ENCODE measurements at regions not wholly inside any gene's neighbourhood (a gene's known extent, or its start where the extent isn't known, plus 50 kb on each side); places are given as distances from the start of the nearest gene placed in this dataset.

GRCh38 chr1:196102826-196103225 is 505.4 kb downstream of the KCNT2 start:
- Histone ChIP-seq H3K4me2 (no peak overlapping the region), H3K9me2 (replicated peaks; ENCODE audit: insufficient read depth) (no peaks in the 10 kb centered on the region), H3K27me3 (no peaks in the 10 kb centered on the region), H3K27ac (no peak overlapping the region), H3K4me1 (ENCODE audit: insufficient read depth) (no peaks in the 10 kb centered on the region), H3K36me3 (replicated peaks; ENCODE audit: insufficient read depth, low read depth) (no peaks in the 10 kb centered on the region), H3K9me3 (ENCODE audit: low read depth) (no peaks in the 10 kb centered on the region), H3K4me3 (no peak overlapping the region), H2AFZ (no peak overlapping the region), H4K20me1 (ENCODE audit: insufficient read depth, poor library complexity, severe bottlenecking) (no peaks in the 10 kb centered on the region), H3K79me2 (no peaks in the 10 kb centered on the region)
- DNase-seq (ENCODE audit: low spot score) = no peak
- WGBS (ENCODE audit: low lambda C conversion rate, missing lambda C conversion rate) = 93% methylated on average over 1 of the region's 1 CpG
- TF ChIP-seq EZH2phosphoT487 (IDR thresholded peaks at IDR 0.05; ENCODE audit: low read depth, severe bottlenecking, unreplicated experiment) = no peak
- no peak for TF ChIP-seq EZH2 (IDR thresholded peaks at IDR 0.05; ENCODE audit: borderline replicate concordance)
- TF ChIP-seq, protein P1, sequence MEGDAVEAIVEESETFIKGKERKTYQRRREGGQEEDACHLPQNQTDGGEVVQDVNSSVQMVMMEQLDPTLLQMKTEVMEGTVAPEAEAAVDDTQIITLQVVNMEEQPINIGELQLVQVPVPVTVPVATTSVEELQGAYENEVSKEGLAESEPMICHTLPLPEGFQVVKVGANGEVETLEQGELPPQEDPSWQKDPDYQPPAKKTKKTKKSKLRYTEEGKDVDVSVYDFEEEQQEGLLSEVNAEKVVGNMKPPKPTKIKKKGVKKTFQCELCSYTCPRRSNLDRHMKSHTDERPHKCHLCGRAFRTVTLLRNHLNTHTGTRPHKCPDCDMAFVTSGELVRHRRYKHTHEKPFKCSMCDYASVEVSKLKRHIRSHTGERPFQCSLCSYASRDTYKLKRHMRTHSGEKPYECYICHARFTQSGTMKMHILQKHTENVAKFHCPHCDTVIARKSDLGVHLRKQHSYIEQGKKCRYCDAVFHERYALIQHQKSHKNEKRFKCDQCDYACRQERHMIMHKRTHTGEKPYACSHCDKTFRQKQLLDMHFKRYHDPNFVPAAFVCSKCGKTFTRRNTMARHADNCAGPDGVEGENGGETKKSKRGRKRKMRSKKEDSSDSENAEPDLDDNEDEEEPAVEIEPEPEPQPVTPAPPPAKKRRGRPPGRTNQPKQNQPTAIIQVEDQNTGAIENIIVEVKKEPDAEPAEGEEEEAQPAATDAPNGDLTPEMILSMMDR (IDR thresholded peaks at IDR 0.05; ENCODE audit: poor library complexity) = no peak

DNA sequence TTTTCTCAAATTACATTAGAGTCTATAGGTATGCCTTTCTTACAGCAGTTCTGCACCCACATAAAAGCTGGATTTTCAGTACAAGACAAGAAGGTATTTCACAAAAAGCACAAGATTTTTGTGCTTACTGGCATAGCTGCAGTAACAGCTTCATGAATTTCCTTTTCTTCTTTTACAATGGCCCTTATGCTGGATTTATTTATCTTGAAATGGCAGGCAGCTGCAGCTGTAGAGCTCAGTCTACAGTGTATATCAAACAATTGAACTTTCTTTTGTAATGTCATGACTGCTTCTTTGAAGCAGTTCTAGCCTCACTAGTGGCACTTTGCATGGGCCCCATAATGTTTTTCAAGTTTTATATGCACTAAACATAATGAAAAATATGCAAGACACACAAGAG is 510.2 kb downstream of the KCNT2 start:
- H3K36me3 ChIP-seq (replicated peaks; ENCODE audit: insufficient read depth, low read depth) = no peaks in the 10 kb centered on the region
- no peaks in the 10 kb centered on the region for H3K79me2 ChIP-seq
- no peaks in the 10 kb centered on the region for H3K9me2 ChIP-seq (replicated peaks; ENCODE audit: insufficient read depth)
- no peaks in the 10 kb centered on the region for H3K4me1 ChIP-seq (ENCODE audit: insufficient read depth)
- H3K4me3 ChIP-seq = no peak overlapping the region
- H4K20me1 ChIP-seq (ENCODE audit: insufficient read depth, poor library complexity, severe bottlenecking) = no peaks in the 10 kb centered on the region
- DNase-seq (ENCODE audit: low spot score) = no peak
- H2AFZ ChIP-seq = no peak overlapping the region
- no peak overlapping the region for H3K27ac ChIP-seq
- H3K9me3 ChIP-seq (ENCODE audit: low read depth) = no peaks in the 10 kb centered on the region
- no peaks in the 10 kb centered on the region for H3K27me3 ChIP-seq
- TF ChIP-seq, protein P1 (IDR thresholded peaks at IDR 0.05; ENCODE audit: poor library complexity) = no peak
- TF ChIP-seq EZH2phosphoT487 (IDR thresholded peaks at IDR 0.05; ENCODE audit: low read depth, severe bottlenecking, unreplicated experiment) (no peak), EZH2 (IDR thresholded peaks at IDR 0.05; ENCODE audit: borderline replicate concordance) (no peak)
- no peak overlapping the region for H3K4me2 ChIP-seq

DNA sequence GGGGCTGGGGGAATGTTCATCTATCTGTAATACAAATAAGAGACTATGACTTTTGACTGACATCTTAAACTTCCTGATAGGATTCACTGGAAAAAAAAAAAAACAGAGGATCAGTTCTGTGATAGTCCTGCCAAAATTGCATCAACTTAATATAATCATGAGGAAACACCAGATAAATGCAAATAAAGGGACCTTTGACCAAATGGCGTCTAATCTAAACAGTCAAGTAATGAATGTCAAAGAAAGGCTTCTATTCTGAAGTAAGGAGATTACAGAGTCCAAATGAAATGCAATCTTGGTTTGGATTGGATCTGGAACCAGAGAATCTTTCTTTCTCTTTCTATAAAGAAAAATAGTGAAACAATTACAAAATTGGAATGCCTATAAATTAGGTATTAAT is 513.4 kb downstream of the KCNT2 start:
- WGBS (ENCODE audit: low lambda C conversion rate, missing lambda C conversion rate) = 71% methylated on average over 1 of the region's 1 CpG
- no peak for DNase-seq (ENCODE audit: low spot score)
- H2AFZ ChIP-seq = no peak overlapping the region
- TF ChIP-seq EZH2 (IDR thresholded peaks at IDR 0.05; ENCODE audit: borderline replicate concordance) (no peak), EZH2phosphoT487 (IDR thresholded peaks at IDR 0.05; ENCODE audit: low read depth, severe bottlenecking, unreplicated experiment) (no peak)
- TF ChIP-seq, protein P1 (IDR thresholded peaks at IDR 0.05; ENCODE audit: poor library complexity) = no peak
- H3K36me3 ChIP-seq (replicated peaks; ENCODE audit: insufficient read depth, low read depth) = no peaks in the 10 kb centered on the region
- no peak overlapping the region for H3K27ac ChIP-seq
- no peaks in the 10 kb centered on the region for H3K9me2 ChIP-seq (replicated peaks; ENCODE audit: insufficient read depth)
- H3K4me1 ChIP-seq (ENCODE audit: insufficient read depth) = no peaks in the 10 kb centered on the region
- H3K4me3 ChIP-seq = no peak overlapping the region
- no peaks in the 10 kb centered on the region for H3K79me2 ChIP-seq
- no peaks in the 10 kb centered on the region for H3K27me3 ChIP-seq
- H3K4me2 ChIP-seq = no peak overlapping the region
- no peaks in the 10 kb centered on the region for H4K20me1 ChIP-seq (ENCODE audit: insufficient read depth, poor library complexity, severe bottlenecking)
- H3K9me3 ChIP-seq (ENCODE audit: low read depth) = no peaks in the 10 kb centered on the region
